ENCODE measurements at regions not wholly inside any gene's neighbourhood (a gene's known extent, or its start where the extent isn't known, plus 50 kb on each side); places are given as distances from the start of the nearest gene placed in this dataset.

GRCh38 chr21:20253261-20253660 lies 744.9 kb upstream of the NCAM2 start:
- TF ChIP-seq FOS (IDR thresholded peaks at IDR 0.05; ENCODE audit: extremely low read depth, insufficient read length) (no peak), CEBPG (CRISPR knock-in tag; IDR thresholded peaks at IDR 0.05) (no peak), CEBPG (tag; conservative IDR thresholded peaks at IDR 0.05 in 1 of 2, IDR thresholded peaks at IDR 0.05 in 1 of 2) (no peak), STAT6 (CRISPR knock-in tag; IDR thresholded peaks at IDR 0.05) (no peak), KLF6 (CRISPR knock-in tag; IDR thresholded peaks at IDR 0.05; ENCODE audit: borderline replicate concordance) (no peak), HMG20B (CRISPR knock-in tag; IDR thresholded peaks at IDR 0.05) (no peak), CREB3 (tag; conservative IDR thresholded peaks at IDR 0.05; ENCODE audit: low read depth) (no peak), CEBPB (tag; IDR thresholded peaks at IDR 0.05) (no peak), HINFP (tag; conservative IDR thresholded peaks at IDR 0.05; ENCODE audit: low read depth) (no peak), POLR2AphosphoS2 (IDR thresholded peaks at IDR 0.05; ENCODE audit: low read length) (no peak), ZNF263 (CRISPR knock-in tag; IDR thresholded peaks at IDR 0.05; ENCODE audit: borderline replicate concordance) (no peak), PPARD (CRISPR knock-in tag; IDR thresholded peaks at IDR 0.05) (no peak)
- TF ChIP-seq, protein P1, sequence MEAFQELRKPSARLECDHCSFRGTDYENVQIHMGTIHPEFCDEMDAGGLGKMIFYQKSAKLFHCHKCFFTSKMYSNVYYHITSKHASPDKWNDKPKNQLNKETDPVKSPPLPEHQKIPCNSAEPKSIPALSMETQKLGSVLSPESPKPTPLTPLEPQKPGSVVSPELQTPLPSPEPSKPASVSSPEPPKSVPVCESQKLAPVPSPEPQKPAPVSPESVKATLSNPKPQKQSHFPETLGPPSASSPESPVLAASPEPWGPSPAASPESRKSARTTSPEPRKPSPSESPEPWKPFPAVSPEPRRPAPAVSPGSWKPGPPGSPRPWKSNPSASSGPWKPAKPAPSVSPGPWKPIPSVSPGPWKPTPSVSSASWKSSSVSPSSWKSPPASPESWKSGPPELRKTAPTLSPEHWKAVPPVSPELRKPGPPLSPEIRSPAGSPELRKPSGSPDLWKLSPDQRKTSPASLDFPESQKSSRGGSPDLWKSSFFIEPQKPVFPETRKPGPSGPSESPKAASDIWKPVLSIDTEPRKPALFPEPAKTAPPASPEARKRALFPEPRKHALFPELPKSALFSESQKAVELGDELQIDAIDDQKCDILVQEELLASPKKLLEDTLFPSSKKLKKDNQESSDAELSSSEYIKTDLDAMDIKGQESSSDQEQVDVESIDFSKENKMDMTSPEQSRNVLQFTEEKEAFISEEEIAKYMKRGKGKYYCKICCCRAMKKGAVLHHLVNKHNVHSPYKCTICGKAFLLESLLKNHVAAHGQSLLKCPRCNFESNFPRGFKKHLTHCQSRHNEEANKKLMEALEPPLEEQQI (IDR thresholded peaks at IDR 0.05): no peak
- TF ChIP-seq, protein P2, sequence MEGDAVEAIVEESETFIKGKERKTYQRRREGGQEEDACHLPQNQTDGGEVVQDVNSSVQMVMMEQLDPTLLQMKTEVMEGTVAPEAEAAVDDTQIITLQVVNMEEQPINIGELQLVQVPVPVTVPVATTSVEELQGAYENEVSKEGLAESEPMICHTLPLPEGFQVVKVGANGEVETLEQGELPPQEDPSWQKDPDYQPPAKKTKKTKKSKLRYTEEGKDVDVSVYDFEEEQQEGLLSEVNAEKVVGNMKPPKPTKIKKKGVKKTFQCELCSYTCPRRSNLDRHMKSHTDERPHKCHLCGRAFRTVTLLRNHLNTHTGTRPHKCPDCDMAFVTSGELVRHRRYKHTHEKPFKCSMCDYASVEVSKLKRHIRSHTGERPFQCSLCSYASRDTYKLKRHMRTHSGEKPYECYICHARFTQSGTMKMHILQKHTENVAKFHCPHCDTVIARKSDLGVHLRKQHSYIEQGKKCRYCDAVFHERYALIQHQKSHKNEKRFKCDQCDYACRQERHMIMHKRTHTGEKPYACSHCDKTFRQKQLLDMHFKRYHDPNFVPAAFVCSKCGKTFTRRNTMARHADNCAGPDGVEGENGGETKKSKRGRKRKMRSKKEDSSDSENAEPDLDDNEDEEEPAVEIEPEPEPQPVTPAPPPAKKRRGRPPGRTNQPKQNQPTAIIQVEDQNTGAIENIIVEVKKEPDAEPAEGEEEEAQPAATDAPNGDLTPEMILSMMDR (IDR thresholded peaks at IDR 0.05 in 2 of 3, conservative IDR thresholded peaks at IDR 0.05 in 1 of 3; ENCODE audit: insufficient read depth in 2 of 3, low read depth in 1 of 3, low read length in 3 of 3): no peak

Measured in K562 (cell line).